SK-N-MC (cell line): ENCODE measurements at regions not wholly inside any gene's neighbourhood (a gene's known extent, or its start where the extent isn't known, plus 50 kb on each side); places are given as distances from the start of the nearest gene placed in this dataset.

ENCODE experiments used
- DNase-seq: peaks from one replicate; pipeline ENCODE4 v3.0.0-alpha.2; 2011; ENCODE audit warnings: low read depth, low spot score
- H3K27ac ChIP-seq: fragments of 200-600 bp; sonication (generic); 2 replicates; pipeline ENCODE4 v1.5.1; 2016; ENCODE audit warnings: mixed run types
- H3K36me3 ChIP-seq: fragments of 200-600 bp; sonication (generic); 2 replicates; pipeline ENCODE4 v1.6.1; 2017; ENCODE audit warnings: antibody characterized with exemption, low read length, mixed read lengths; ENCODE audit not compliant: insufficient read depth
- H3K4me3 ChIP-seq: fragments of 200-600 bp; sonication (generic); 2 replicates; pipeline ENCODE4 v1.5.1; 2016
- H3K9ac ChIP-seq: fragments of 200-600 bp; sonication (generic); 2 replicates; pipeline ENCODE4 v1.8.0; 2017; ENCODE audit warnings: mixed run types, mixed read lengths; ENCODE audit not compliant: insufficient read length
- H3K9me3 ChIP-seq: fragments of 200-600 bp; sonication (generic); 2 replicates; pipeline ENCODE4 v1.6.1; 2017; ENCODE audit warnings: low read depth, mild to moderate bottlenecking, antibody characterized with exemption, low read length, moderate library complexity, mixed read lengths
- EZH2 ChIP-seq: fragments of 200-600 bp; sonication (generic); IDR thresholded peaks from one replicate; pipeline ENCODE4 v1.6.1; 2017; ENCODE audit warnings: antibody characterized with exemption
- FOXP2 ChIP-seq: optimal IDR thresholded peaks from 2 replicates; pipeline ENCODE3; 2011; ENCODE audit warnings: mild to moderate bottlenecking, moderate library complexity; ENCODE audit not compliant: insufficient read depth; ENCODE audit errors: extremely low read length, control extremely low read depth
- POLR2AphosphoS5 ChIP-seq: IDR thresholded peaks from 2 replicates; pipeline ENCODE4 v1.6.1; 2012; ENCODE audit warnings: mild to moderate bottlenecking, low read depth, low read length, borderline replicate concordance

DNA sequence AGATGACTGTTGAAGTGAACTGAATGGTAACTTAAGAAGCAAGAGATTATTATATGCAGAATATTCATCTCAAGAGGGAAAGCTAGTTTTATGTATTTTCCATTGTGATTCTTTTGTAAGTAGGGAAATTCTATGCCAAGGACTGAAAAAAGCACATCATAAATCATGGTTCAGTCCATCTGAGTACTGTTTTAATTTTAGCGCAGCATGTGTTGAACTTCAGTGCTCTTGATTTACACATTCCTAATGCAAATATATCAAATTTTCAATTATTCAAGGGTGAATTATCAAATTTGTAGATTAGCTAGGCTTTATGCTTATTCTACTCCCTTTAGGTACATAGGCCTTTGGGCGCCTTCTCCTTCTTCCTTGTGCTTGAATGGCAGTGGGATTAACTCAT lies 50.3 kb upstream of the TCF12 start:
- TF ChIP-seq EZH2, result no peak
- TF ChIP-seq FOXP2, result no peak
- TF ChIP-seq POLR2AphosphoS5, result no peak
- no peaks in the 10 kb centered on the region for H3K36me3 ChIP-seq
- DNase-seq, result no peak
- H3K27ac ChIP-seq, result no peak overlapping the region
- no peaks in the 10 kb centered on the region for H3K9me3 ChIP-seq
- no peak overlapping the region for H3K4me3 ChIP-seq
- H3K9ac ChIP-seq, result no peak overlapping the region

DNA sequence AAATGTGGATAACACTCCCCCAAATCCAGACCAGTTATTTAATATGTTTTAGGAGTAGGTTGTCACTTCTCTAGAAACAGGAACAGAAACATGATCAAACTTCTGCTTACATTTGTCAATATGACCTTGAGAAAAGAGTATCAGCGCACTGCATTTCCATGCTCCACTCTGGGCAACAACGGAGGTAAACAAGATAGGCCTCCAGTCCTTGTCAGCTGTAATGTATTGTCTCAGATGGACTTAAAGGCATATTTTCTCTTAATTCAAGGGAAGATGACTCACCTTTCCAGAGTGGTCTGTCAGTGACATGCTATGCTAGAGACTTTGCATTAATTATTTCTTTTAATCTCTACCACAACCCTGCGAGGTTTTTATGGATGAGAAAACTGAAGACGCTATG lies 51.6 kb upstream of the TCF12 start:
- no peaks in the 10 kb centered on the region for H3K36me3 ChIP-seq
- H3K4me3 ChIP-seq, result no peak overlapping the region
- no peak overlapping the region for H3K9ac ChIP-seq
- TF ChIP-seq FOXP2 (no peak), EZH2 (no peak), POLR2AphosphoS5 (no peak)
- no peak for DNase-seq
- no peak overlapping the region for H3K27ac ChIP-seq
- no peaks in the 10 kb centered on the region for H3K9me3 ChIP-seq

DNA sequence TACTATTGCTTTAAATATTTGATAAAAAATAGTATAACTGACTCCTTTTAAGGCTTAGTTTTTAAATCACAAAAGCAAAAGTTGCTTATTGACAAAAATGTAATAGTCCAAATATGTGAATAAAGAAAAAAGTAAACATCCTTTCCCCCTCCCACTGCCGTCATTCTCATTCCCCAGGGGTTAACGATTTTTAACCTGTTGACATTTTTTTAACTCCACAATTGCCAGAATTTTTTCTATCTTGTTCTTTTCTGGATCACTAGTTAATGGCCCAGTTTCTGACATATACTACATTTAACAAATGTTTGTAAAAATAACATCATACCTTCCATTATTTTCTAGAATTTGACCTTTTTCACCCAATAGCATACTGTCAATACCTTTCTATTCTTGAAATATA lies 60.6 kb upstream of the TCF12 start:
- H3K4me3 ChIP-seq, result no peak overlapping the region
- TF ChIP-seq EZH2, result no peak
- TF ChIP-seq POLR2AphosphoS5, result no peak
- no peak for TF ChIP-seq FOXP2

DNA sequence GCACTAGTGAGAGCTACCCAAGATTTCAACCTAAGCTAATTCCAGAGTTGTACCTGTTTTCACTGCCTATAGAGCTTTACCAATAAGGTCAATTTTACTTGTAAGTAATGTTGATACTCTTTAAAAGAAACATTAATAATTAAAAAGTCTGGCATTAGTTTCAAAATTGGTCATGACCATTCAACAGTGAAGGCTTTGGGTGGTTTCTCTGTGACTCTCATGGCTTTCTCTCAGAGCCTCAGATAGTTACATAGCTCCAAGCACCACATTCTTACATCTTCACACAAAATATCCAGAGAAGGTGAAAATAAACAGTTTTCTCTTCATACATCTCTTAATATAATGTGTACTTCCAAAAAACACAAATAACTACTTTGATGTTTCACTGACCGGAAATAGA lies 61.5 kb upstream of the TCF12 start:
- Histone ChIP-seq H3K9me3 (no peaks in the 10 kb centered on the region; the same call in 1 of the 2 replicates), H3K27ac (no peak overlapping the region), H3K9ac (no peak overlapping the region), H3K36me3 (no peaks in the 10 kb centered on the region), H3K4me3 (no peak overlapping the region)
- TF ChIP-seq EZH2, result no peak
- TF ChIP-seq FOXP2, result no peak
- TF ChIP-seq POLR2AphosphoS5, result no peak
- no peak for DNase-seq

More for the DNA sequence above, 60.6 kb upstream of the TCF12 start:
- H3K9ac ChIP-seq, result no peak overlapping the region
- no peak overlapping the region for H3K27ac ChIP-seq
- no peak for DNase-seq
- no peaks in the 10 kb centered on the region; the same call in 1 of the 2 replicates for H3K9me3 ChIP-seq
- H3K36me3 ChIP-seq, result no peaks in the 10 kb centered on the region

DNA sequence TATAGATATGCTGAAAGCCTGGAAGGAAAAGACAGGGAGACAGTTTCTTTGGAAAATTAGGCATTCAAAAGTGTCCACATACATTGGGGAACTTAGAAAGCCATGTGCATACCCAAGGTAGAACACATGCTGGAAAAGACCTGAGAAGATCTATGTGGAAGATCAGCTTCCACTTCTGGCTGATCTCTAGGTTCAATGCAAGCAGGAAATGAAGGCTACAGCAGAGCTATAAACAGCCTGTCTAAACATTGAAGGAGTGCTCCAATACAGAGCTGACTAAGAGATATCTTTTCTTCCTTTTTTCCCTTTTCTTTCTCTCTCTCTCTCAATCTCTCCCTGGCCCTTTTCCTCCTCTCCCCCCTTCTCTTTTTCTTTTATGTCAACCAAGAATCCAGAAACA lies 73.6 kb upstream of the TCF12 start:
- Histone ChIP-seq H3K36me3 (no peaks in the 10 kb centered on the region), H3K27ac (no peak overlapping the region), H3K9ac (no peak overlapping the region), H3K4me3 (no peak overlapping the region), H3K9me3 (no peaks in the 10 kb centered on the region)
- no peak for DNase-seq
- TF ChIP-seq EZH2 (no peak), POLR2AphosphoS5 (no peak), FOXP2 (no peak)

DNA sequence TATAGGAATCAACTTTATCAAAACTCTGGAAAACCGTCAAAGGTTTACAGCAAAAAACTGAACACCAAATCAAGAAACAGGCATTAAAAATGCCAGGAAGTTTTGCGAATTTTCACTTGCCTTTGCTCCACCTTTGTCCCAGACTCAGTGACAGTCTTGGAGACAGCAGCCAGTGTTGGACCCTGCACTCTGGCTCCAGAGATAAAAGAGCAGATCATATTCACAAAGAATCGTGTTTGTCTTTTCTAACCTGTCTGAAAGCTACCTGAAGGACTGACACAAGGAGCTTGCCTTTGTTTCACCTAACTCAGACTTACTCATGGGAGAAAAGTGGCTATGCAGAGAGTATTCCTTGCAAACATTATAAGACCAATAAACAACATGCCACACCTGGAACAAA lies 74.0 kb upstream of the TCF12 start:
- H3K27ac ChIP-seq, result no peak overlapping the region
- H3K36me3 ChIP-seq, result no peaks in the 10 kb centered on the region

DNA sequence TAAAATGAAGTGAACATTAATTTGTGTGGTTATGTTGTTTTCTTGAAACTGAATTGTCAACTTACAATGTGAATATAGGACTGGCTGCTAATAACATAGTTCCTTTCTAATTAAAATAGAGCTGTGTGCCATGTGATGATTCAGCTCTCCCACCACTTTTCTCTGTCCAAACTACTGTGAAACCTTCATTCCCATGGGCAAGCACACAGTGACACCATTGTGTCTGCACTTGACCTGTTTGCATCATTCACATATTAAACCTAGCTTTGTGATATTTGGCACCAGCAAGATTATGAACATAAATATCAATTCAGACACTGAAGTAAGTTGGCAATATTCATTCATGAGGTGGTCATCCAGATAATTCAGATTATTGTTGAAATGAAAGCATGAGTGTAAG lies 78.8 kb upstream of the TCF12 start:
- Histone ChIP-seq H3K9me3 (no peaks in the 10 kb centered on the region), H3K9ac (no peak overlapping the region), H3K4me3 (no peak overlapping the region), H3K27ac (no peak overlapping the region), H3K36me3 (no peaks in the 10 kb centered on the region)
- no peak for TF ChIP-seq FOXP2
- no peak for TF ChIP-seq EZH2
- no peak for TF ChIP-seq POLR2AphosphoS5
- DNase-seq, result no peak

More for the DNA sequence above, 74.0 kb upstream of the TCF12 start:
- Histone ChIP-seq H3K9ac (no peak overlapping the region), H3K9me3 (no peaks in the 10 kb centered on the region), H3K4me3 (no peak overlapping the region)
- no peak for DNase-seq
- TF ChIP-seq FOXP2, result no peak
- no peak for TF ChIP-seq EZH2
- TF ChIP-seq POLR2AphosphoS5, result no peak

DNA sequence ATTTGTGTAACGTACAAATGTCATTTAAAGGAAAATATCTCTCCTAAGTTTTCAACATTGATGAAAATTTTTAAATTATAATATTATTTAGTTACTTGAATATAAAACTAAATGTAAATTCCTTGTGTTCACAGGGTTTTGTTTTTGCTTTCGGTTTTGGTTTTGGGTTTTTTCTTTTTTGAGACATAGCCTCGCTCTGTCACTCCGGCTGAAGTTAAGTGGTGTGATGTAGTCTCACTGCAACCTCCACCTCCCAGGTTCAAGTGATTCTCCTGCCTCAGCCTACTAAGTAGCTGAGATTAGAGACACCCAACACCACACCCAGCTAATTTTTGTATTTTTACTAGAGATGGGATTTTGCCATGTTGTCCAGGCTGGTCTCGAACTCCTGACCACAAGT lies 79.3 kb upstream of the TCF12 start:
- TF ChIP-seq EZH2 (no peak), FOXP2 (no peak), POLR2AphosphoS5 (no peak)
- Histone ChIP-seq H3K9me3 (no peaks in the 10 kb centered on the region), H3K9ac (no peak overlapping the region), H3K4me3 (no peak overlapping the region), H3K36me3 (no peaks in the 10 kb centered on the region), H3K27ac (no peak overlapping the region)
- no peak for DNase-seq

DNA sequence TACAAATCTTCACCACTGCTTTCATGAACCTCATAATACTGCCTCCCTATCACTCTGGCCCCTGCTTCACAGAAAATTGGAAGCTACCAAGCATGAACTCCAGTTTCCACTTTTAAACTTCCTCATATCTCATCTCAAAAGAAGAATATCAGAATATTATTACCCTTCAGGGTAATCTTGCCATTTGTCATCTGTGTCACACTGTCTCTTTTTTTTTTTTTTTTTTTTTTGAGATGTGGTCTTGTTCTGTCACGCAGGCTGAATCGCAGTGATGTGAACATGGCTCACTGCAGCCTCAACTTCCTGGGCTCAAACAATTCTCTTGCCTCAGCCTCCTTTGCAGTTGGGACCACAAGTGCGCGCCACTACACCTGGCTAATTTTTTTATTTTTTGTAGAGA lies 80.4 kb upstream of the TCF12 start:
- H3K4me3 ChIP-seq, result no peak overlapping the region
- no peak overlapping the region for H3K9ac ChIP-seq
- no peaks in the 10 kb centered on the region for H3K36me3 ChIP-seq
- DNase-seq, result no peak
- TF ChIP-seq FOXP2 (no peak), POLR2AphosphoS5 (no peak), EZH2 (no peak)
- H3K9me3 ChIP-seq, result no peaks in the 10 kb centered on the region
- no peak overlapping the region for H3K27ac ChIP-seq
